ENCODE measurements at regions not wholly inside any gene's neighbourhood (a gene's known extent, or its start where the extent isn't known, plus 50 kb on each side); places are given as distances from the start of the nearest gene placed in this dataset.

GRCh38 chr5:3287516-3287915, 308.1 kb upstream of the IRX1 start:
- TF ChIP-seq EZH2phosphoT487 (IDR thresholded peaks at IDR 0.05; ENCODE audit: borderline replicate concordance, low read length): no peak
- no peak for TF ChIP-seq CTCF (conservative IDR thresholded peaks at IDR 0.05; ENCODE audit: low read depth, low read length)
- TF ChIP-seq EZH2 (IDR thresholded peaks at IDR 0.05; ENCODE audit: low read length, unreplicated experiment): no peak
